ENCODE measurements at regions not wholly inside any gene's neighbourhood (a gene's known extent, or its start where the extent isn't known, plus 50 kb on each side); places are given as distances from the start of the nearest gene placed in this dataset.

- no peak for DNase-seq (ENCODE audit: low spot score)
- Mint-ChIP-seq H3K27me3 (ENCODE audit: insufficient read depth) (peaks cover 2% of the 10 kb centered on the region), H3K9me3 (no peaks in the 10 kb centered on the region), H3K4me1 (ENCODE audit: low read depth) (no peaks in the 10 kb centered on the region), H3K4me3 (no peak overlapping the region), H3K27ac (no peak overlapping the region), H3K36me3 (ENCODE audit: low read depth) (no peaks in the 10 kb centered on the region)
- intact Hi-C loops (cut with micrococcal nuclease), result no loop called here
Measured at GRCh38 chr12:44961887-44962286, 85.8 kb upstream of the NELL2 start.

- intact Hi-C loops (cut with micrococcal nuclease), result no loop called here
- Mint-ChIP-seq H3K27me3 (ENCODE audit: insufficient read depth) (peaks cover 2% of the 10 kb centered on the region), H3K36me3 (ENCODE audit: low read depth) (no peaks in the 10 kb centered on the region), H3K4me1 (ENCODE audit: low read depth) (no peaks in the 10 kb centered on the region), H3K9me3 (no peaks in the 10 kb centered on the region), H3K27ac (no peak overlapping the region), H3K4me3 (no peak overlapping the region)
- no peak for DNase-seq (ENCODE audit: low spot score)
Measured at GRCh38 chr12:44960856-44961255, 84.7 kb upstream of the NELL2 start.

- Mint-ChIP-seq H3K4me1 (ENCODE audit: low read depth) (no peaks in the 10 kb centered on the region), H3K9me3 (no peaks in the 10 kb centered on the region), H3K36me3 (ENCODE audit: low read depth) (no peaks in the 10 kb centered on the region), H3K27ac (no peak overlapping the region), H3K4me3 (no peak overlapping the region), H3K27me3 (ENCODE audit: insufficient read depth) (peaks cover 2% of the 10 kb centered on the region)
- no peak for DNase-seq (ENCODE audit: low spot score)
- intact Hi-C loops (cut with micrococcal nuclease), result no loop called here
Measured at GRCh38 chr12:44960423-44960822, 84.3 kb upstream of the NELL2 start.

GRCh38 chr12:44947163-44947562, 71.0 kb upstream of the NELL2 start:
- Mint-ChIP-seq H3K27me3 (ENCODE audit: insufficient read depth) (peaks cover 7% of the 10 kb centered on the region), H3K27ac (no peak overlapping the region), H3K4me1 (ENCODE audit: low read depth) (peaks cover 4% of the 10 kb centered on the region), H3K9me3 (no peaks in the 10 kb centered on the region), H3K4me3 (no peak overlapping the region), H3K36me3 (ENCODE audit: low read depth) (no peaks in the 10 kb centered on the region)
- DNase-seq (ENCODE audit: low spot score), result no peak
- intact Hi-C loops (cut with micrococcal nuclease), result loop anchor here (5.0 kb wide), 1 partner anchor 930 kb away; no protein-coding TSS in a partner anchor

- intact Hi-C loops (cut with micrococcal nuclease), result no loop called here
- H3K4me1 Mint-ChIP-seq (ENCODE audit: low read depth), result no peaks in the 10 kb centered on the region
Measured at GRCh38 chr12:44942714-44943113, 66.6 kb upstream of the NELL2 start.

GRCh38 chr12:44930972-44931600, 55.0 kb upstream of the NELL2 start:
- H3K27me3 Mint-ChIP-seq (ENCODE audit: insufficient read depth), result peaks cover 3% of the 10 kb centered on the region

More at GRCh38 chr12:44942714-44943113, 66.6 kb upstream of the NELL2 start:
- DNase-seq (ENCODE audit: low spot score), result no peak
- Mint-ChIP-seq H3K4me3 (no peak overlapping the region), H3K36me3 (ENCODE audit: low read depth) (no peaks in the 10 kb centered on the region), H3K9me3 (no peaks in the 10 kb centered on the region), H3K27ac (no peak overlapping the region), H3K27me3 (ENCODE audit: insufficient read depth) (peaks cover 8% of the 10 kb centered on the region)

GRCh38 chr12:44929236-44929885, 53.2 kb upstream of the NELL2 start:
- intact Hi-C loops (cut with micrococcal nuclease), result no loop called here
- H3K36me3 Mint-ChIP-seq (ENCODE audit: low read depth), result no peaks in the 10 kb centered on the region

More at GRCh38 chr12:44930972-44931600, 55.0 kb upstream of the NELL2 start:
- H3K27ac Mint-ChIP-seq, result peak overlapping the region; percentile 18
- no peaks in the 10 kb centered on the region for H3K4me1 Mint-ChIP-seq (ENCODE audit: low read depth)
- no peak for DNase-seq (ENCODE audit: low spot score)
- no peaks in the 10 kb centered on the region for H3K36me3 Mint-ChIP-seq (ENCODE audit: low read depth)
- no peaks in the 10 kb centered on the region for H3K9me3 Mint-ChIP-seq
- no peak overlapping the region for H3K4me3 Mint-ChIP-seq
- intact Hi-C loops (cut with micrococcal nuclease), result loop anchor here (1.0 to 2.0 kb wide), 5 partner anchors 56 to 916 kb away; no protein-coding TSS in a partner anchor

More at GRCh38 chr12:44929236-44929885, 53.2 kb upstream of the NELL2 start:
- Mint-ChIP-seq H3K27me3 (ENCODE audit: insufficient read depth) (peaks cover 3% of the 10 kb centered on the region), H3K9me3 (no peaks in the 10 kb centered on the region), H3K4me3 (no peak overlapping the region), H3K27ac (no peak overlapping the region), H3K4me1 (ENCODE audit: low read depth) (no peaks in the 10 kb centered on the region)
- no peak for DNase-seq (ENCODE audit: low spot score)
